SK-N-SH treated with all-trans-retinoic acid at 6 μM for 48 hours (cell line): ENCODE measurements at regions not wholly inside any gene's neighbourhood (a gene's known extent, or its start where the extent isn't known, plus 50 kb on each side); places are given as distances from the start of the nearest gene placed in this dataset.

Source experiments
- ATAC-seq: fragments of 200-7000 bp; cut with Tn5 transposase; 3 replicates; pipeline ENCODE4 v1.9.1; 2020; ENCODE audit warnings: mild to moderate bottlenecking, moderate library complexity
- BACH2 ChIP-seq: fragments of 250-450 bp; sonication (Bioruptor Pico); IDR thresholded peaks from 2 replicates; pipeline ENCODE4 v1.9.0; 2021; ENCODE audit warnings: mild to moderate bottlenecking, borderline replicate concordance
- CSDC2 ChIP-seq: fragments of 250-450 bp; sonication (Bioruptor Pico); IDR thresholded peaks from 2 replicates; pipeline ENCODE4 v1.5.0; 2020; ENCODE audit warnings: mild to moderate bottlenecking, moderate library complexity
- ESRRG ChIP-seq: fragments of 250-450 bp; sonication (Bioruptor Pico); IDR thresholded peaks from 2 replicates; pipeline ENCODE4 v1.6.1; 2021; ENCODE audit warnings: mild to moderate bottlenecking
- GLIS3 ChIP-seq: fragments of 250-450 bp; sonication (Bioruptor Pico); IDR thresholded peaks from 2 replicates; pipeline ENCODE4 v1.5.0; 2020; ENCODE audit warnings: mild to moderate bottlenecking, moderate library complexity
- ISL1 ChIP-seq: fragments of 250-450 bp; sonication (Bioruptor Pico); IDR thresholded peaks from 2 replicates; pipeline ENCODE4 v2.1.2; 2022; ENCODE audit warnings: mild to moderate bottlenecking, moderate library complexity
- OSR1 ChIP-seq: fragments of 250-450 bp; sonication (Bioruptor Pico); IDR thresholded peaks from 2 replicates; pipeline ENCODE4 v1.8.0; 2022; ENCODE audit warnings: moderate library complexity, mild to moderate bottlenecking, inconsistent platforms
- RARB ChIP-seq: fragments of 250-450 bp; sonication (Bioruptor Pico); IDR thresholded peaks from 2 replicates; pipeline ENCODE4 v1.8.0; 2021; ENCODE audit warnings: mild to moderate bottlenecking, moderate library complexity
- SNAI2 ChIP-seq: fragments of 250-450 bp; sonication (Bioruptor Pico); IDR thresholded peaks from 2 replicates; pipeline ENCODE4 v1.5.0; 2020; ENCODE audit warnings: mild to moderate bottlenecking, moderate library complexity
- TCF4 ChIP-seq: fragments of 250-450 bp; sonication (Bioruptor Pico); IDR thresholded peaks from 2 replicates; pipeline ENCODE4 v1.8.0; 2021; ENCODE audit warnings: mild to moderate bottlenecking, moderate library complexity, borderline replicate concordance
- ZC3H10 ChIP-seq: fragments of 250-450 bp; sonication (Bioruptor Pico); IDR thresholded peaks from 2 replicates; pipeline ENCODE4 v1.5.1; 2021; ENCODE audit warnings: mild to moderate bottlenecking, moderate library complexity
- ZFP3 ChIP-seq: fragments of 250-450 bp; sonication (Bioruptor Pico); IDR thresholded peaks from 2 replicates; pipeline ENCODE4 v1.5.0; 2020; ENCODE audit warnings: mild to moderate bottlenecking, moderate library complexity
- ZFP30 ChIP-seq: fragments of 450-650 bp; formaldehyde crosslinking; IDR thresholded peaks from 2 replicates; pipeline ENCODE4 v1.5.0; 2022; ENCODE audit warnings: mild to moderate bottlenecking, moderate library complexity
- ZNF565 ChIP-seq: fragments of 450-650 bp; formaldehyde crosslinking; conservative IDR thresholded peaks from 2 replicates; pipeline ENCODE4 v1.5.0; 2020; ENCODE audit warnings: low read depth, mild to moderate bottlenecking, moderate library complexity
- ZNF70 ChIP-seq: fragments of 450-650 bp; formaldehyde crosslinking; IDR thresholded peaks from 2 replicates; pipeline ENCODE4 v1.5.0; 2020; ENCODE audit warnings: mild to moderate bottlenecking, moderate library complexity
- ZNF8 ChIP-seq: fragments of 450-650 bp; formaldehyde crosslinking; IDR thresholded peaks from 2 replicates; pipeline ENCODE4 v1.5.0; 2020; ENCODE audit warnings: mild to moderate bottlenecking, moderate library complexity
- TF ChIP-seq, protein P1 (sequence below): fragments of 250-450 bp; sonication (Bioruptor Pico); IDR thresholded peaks from 2 replicates; pipeline ENCODE4 v1.8.0; 2021; ENCODE audit warnings: low read depth, mild to moderate bottlenecking, moderate library complexity, borderline replicate concordance
- TF ChIP-seq, protein P2 (sequence below): fragments of 250-450 bp; sonication (Bioruptor Pico); IDR thresholded peaks from 2 replicates; pipeline ENCODE4 v1.5.1; 2020; ENCODE audit warnings: low read depth, mild to moderate bottlenecking, moderate library complexity
- TF ChIP-seq, protein P3 (sequence below): fragments of 250-450 bp; sonication (Bioruptor Pico); IDR thresholded peaks from 2 replicates; pipeline ENCODE4 v1.5.1; 2021; ENCODE audit warnings: mild to moderate bottlenecking, moderate library complexity
- TF ChIP-seq, protein P4 (sequence below): fragments of 250-450 bp; sonication (Bioruptor Pico); IDR thresholded peaks from 2 replicates; pipeline ENCODE4 v1.8.0; 2020; ENCODE audit warnings: mild to moderate bottlenecking, moderate library complexity, borderline replicate concordance

DNA sequence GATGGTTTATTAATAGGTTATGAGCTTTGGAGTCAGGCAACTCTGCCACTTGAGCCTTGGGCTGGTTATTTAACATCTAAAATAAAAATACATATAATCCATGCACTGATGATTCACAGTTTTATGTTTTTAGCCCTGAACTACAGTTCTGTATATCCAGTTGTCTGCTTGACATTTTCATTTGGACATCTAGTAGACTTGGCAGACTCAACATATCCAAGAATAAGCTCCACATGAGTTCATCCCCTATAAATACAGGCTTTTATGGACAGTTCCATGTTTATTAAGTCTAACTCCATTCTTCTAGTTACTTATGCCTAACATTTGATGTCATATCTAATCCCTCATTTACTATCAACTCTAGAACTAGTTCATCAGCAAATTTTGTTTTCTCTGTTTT lies 174.2 kb downstream of the KIF2B start:
- ATAC-seq = no peak
- TF ChIP-seq CSDC2 (CRISPR knock-in tag) (no peak), ZC3H10 (no peak), ISL1 (CRISPR knock-in tag) (no peak), ZNF8 (no peak), TCF4 (CRISPR knock-in tag) (no peak), ZNF565 (no peak), ESRRG (no peak), ZNF70 (CRISPR knock-in tag) (no peak), RARB (CRISPR knock-in tag) (no peak), ZFP3 (CRISPR knock-in tag) (no peak)
- TF ChIP-seq, protein P1, sequence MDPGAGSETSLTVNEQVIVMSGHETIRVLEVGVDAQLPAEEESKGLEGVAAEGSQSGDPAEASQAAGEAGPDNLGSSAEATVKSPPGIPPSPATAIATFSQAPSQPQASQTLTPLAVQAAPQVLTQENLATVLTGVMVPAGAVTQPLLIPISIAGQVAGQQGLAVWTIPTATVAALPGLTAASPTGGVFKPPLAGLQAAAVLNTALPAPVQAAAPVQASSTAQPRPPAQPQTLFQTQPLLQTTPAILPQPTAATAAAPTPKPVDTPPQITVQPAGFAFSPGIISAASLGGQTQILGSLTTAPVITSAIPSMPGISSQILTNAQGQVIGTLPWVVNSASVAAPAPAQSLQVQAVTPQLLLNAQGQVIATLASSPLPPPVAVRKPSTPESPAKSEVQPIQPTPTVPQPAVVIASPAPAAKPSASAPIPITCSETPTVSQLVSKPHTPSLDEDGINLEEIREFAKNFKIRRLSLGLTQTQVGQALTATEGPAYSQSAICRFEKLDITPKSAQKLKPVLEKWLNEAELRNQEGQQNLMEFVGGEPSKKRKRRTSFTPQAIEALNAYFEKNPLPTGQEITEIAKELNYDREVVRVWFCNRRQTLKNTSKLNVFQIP = no peak
- TF ChIP-seq, protein P2, sequence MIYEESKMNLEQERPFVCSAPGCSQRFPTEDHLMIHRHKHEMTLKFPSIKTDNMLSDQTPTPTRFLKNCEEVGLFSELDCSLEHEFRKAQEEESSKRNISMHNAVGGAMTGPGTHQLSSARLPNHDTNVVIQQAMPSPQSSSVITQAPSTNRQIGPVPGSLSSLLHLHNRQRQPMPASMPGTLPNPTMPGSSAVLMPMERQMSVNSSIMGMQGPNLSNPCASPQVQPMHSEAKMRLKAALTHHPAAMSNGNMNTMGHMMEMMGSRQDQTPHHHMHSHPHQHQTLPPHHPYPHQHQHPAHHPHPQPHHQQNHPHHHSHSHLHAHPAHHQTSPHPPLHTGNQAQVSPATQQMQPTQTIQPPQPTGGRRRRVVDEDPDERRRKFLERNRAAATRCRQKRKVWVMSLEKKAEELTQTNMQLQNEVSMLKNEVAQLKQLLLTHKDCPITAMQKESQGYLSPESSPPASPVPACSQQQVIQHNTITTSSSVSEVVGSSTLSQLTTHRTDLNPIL (CRISPR knock-in tag) = no peak
- TF ChIP-seq, protein P3, sequence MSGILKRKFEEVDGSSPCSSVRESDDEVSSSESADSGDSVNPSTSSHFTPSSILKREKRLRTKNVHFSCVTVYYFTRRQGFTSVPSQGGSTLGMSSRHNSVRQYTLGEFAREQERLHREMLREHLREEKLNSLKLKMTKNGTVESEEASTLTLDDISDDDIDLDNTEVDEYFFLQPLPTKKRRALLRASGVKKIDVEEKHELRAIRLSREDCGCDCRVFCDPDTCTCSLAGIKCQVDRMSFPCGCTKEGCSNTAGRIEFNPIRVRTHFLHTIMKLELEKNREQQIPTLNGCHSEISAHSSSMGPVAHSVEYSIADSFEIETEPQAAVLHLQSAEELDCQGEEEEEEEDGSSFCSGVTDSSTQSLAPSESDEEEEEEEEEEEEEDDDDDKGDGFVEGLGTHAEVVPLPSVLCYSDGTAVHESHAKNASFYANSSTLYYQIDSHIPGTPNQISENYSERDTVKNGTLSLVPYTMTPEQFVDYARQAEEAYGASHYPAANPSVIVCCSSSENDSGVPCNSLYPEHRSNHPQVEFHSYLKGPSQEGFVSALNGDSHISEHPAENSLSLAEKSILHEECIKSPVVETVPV (CRISPR knock-in tag) = no peak
- TF ChIP-seq, all 23 proteins: peak for 0

DNA sequence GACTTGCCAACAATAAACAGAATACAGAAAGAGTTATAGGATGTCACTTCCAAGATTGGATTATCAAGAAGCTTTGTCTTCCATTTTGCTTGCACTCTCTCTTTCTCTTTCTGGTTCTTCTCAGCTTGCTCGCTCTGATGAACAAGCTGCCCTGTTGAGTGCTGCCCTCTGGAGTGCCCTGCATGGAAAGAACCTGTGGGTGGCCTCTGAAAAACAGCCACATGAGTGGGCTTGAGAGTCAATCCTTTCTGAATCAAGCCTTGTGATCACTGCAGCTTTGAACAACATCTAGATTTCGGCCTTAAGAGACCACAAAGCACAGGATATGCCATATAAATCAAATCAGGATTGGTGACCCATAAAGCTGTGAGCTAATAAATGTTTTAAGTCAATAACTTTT lies 185.1 kb downstream of the KIF2B start:
- ATAC-seq = no peak
- TF ChIP-seq TCF4 (CRISPR knock-in tag) (no peak), GLIS3 (CRISPR knock-in tag) (no peak), BACH2 (CRISPR knock-in tag) (no peak), SNAI2 (CRISPR knock-in tag) (no peak)

DNA sequence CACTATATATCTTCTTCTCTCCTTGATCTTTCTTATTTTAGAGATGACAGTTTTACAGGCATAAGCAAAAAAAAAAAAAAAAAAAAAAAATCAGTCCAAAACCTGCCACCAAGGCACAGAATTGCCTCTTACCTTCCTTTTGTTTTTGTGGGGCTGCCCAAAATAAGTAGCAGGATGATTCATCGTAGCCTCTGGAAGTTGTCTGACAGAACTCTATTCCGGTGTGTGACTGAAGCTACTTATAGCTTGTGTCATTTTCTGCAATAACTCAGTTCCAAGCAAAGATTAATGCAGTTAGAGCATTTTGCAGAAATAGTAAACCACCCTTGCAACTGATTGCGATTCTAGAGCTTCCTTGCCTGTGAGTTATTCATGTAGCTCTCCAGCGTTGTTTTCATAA lies 186.8 kb downstream of the KIF2B start:
- ATAC-seq = no peak
- TF ChIP-seq, protein P1 = no peak
- TF ChIP-seq ZFP3 (CRISPR knock-in tag) = no peak
- TF ChIP-seq OSR1 (CRISPR knock-in tag) = no peak
- no peak for TF ChIP-seq ZFP30 (CRISPR knock-in tag)
- TF ChIP-seq BACH2 (CRISPR knock-in tag) = no peak
- TF ChIP-seq TCF4 (CRISPR knock-in tag) = no peak
- no peak for TF ChIP-seq CSDC2 (CRISPR knock-in tag)
- TF ChIP-seq ZC3H10 = no peak
- TF ChIP-seq ZNF565 = no peak
- TF ChIP-seq, protein P3 (CRISPR knock-in tag) = no peak
- no peak for TF ChIP-seq ZNF70 (CRISPR knock-in tag)

DNA sequence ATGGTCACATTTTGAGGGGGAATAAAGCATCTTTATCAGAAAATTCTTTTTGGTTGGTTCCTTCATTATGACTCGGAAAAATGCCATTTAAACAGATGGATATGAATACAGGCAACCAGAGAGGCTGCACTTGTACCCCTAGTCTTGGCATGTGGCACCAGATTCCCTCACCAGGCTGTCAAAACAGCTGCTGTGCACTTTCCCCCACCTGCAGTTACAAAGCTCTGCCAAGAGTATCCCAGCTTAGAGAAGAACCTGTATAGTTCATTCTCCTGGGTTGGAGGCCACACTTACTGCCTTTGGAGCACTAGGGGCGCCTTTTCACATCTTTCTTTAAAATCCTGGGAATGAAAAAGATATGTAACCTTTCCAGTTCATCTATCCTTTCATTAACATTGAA lies 190.3 kb downstream of the KIF2B start:
- no peak for ATAC-seq
- no peak for TF ChIP-seq ZNF8
- TF ChIP-seq ZNF565 = no peak
- TF ChIP-seq SNAI2 (CRISPR knock-in tag) = no peak
- TF ChIP-seq, protein P4, sequence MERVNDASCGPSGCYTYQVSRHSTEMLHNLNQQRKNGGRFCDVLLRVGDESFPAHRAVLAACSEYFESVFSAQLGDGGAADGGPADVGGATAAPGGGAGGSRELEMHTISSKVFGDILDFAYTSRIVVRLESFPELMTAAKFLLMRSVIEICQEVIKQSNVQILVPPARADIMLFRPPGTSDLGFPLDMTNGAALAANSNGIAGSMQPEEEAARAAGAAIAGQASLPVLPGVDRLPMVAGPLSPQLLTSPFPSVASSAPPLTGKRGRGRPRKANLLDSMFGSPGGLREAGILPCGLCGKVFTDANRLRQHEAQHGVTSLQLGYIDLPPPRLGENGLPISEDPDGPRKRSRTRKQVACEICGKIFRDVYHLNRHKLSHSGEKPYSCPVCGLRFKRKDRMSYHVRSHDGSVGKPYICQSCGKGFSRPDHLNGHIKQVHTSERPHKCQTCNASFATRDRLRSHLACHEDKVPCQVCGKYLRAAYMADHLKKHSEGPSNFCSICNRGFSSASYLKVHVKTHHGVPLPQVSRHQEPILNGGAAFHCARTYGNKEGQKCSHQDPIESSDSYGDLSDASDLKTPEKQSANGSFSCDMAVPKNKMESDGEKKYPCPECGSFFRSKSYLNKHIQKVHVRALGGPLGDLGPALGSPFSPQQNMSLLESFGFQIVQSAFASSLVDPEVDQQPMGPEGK (CRISPR knock-in tag) = no peak
- TF ChIP-seq, protein P2 (CRISPR knock-in tag) = no peak
- no peak for TF ChIP-seq TCF4 (CRISPR knock-in tag)
- no peak for TF ChIP-seq CSDC2 (CRISPR knock-in tag)
- TF ChIP-seq, protein P3 (CRISPR knock-in tag) = no peak
- TF ChIP-seq GLIS3 (CRISPR knock-in tag) = no peak
- no peak for TF ChIP-seq RARB (CRISPR knock-in tag)
